ENCODE measurements at regions not wholly inside any gene's neighbourhood (a gene's known extent, or its start where the extent isn't known, plus 50 kb on each side); places are given as distances from the start of the nearest gene placed in this dataset.

- TF ChIP-seq CTCF (IDR thresholded peaks at IDR 0.05): no peak
- TF ChIP-seq POLR2A (IDR thresholded peaks at IDR 0.05): no peak
Observed at GRCh38 chr7:96774358-96774757, 64.7 kb upstream of the SEM1 start.

Data from suprapubic skin (tissue), 3 donors.